GM23338 (cell line): ENCODE measurements at regions not wholly inside any gene's neighbourhood (a gene's known extent, or its start where the extent isn't known, plus 50 kb on each side); places are given as distances from the start of the nearest gene placed in this dataset.
A peak's percentile ranks its signal among the peaks of the same experiment; 100 is the strongest.

Experiments
- ATAC-seq: fragments of 200-7000 bp; cut with Tn5 transposase; 3 replicates; pipeline ENCODE4 v1.9.1; 2020
- DNase-seq: peaks from one replicate; pipeline ENCODE4 v3.0.0-alpha.2; 2015; ENCODE audit warnings: low spot score
- H2AFZ ChIP-seq: fragments of 200-600 bp; sonication (generic); 2 replicates; pipeline ENCODE4 v1.8.0; 2016; ENCODE audit warnings: antibody characterized with exemption, mild to moderate bottlenecking, moderate library complexity
- H3F3A ChIP-seq: fragments of 200-600 bp; sonication (generic); replicated peaks from 2 replicates; pipeline ENCODE4 v1.8.0; 2017; ENCODE audit warnings: antibody characterized with exemption, mixed run types, low read depth
- H3K27ac ChIP-seq: fragments of 200-600 bp; sonication (generic); 2 replicates; pipeline ENCODE4 v1.6.1; 2016; ENCODE audit warnings: low read depth
- H3K27me3 ChIP-seq: fragments of 200-600 bp; sonication (generic); 2 replicates; pipeline ENCODE4 v1.8.0; 2016; ENCODE audit warnings: mild to moderate bottlenecking, mixed run types, moderate library complexity; ENCODE audit not compliant: insufficient read depth
- H3K36me3 ChIP-seq: fragments of 200-600 bp; sonication (generic); 2 replicates; pipeline ENCODE4 v1.8.0; 2016; ENCODE audit warnings: mild to moderate bottlenecking; ENCODE audit not compliant: insufficient read depth
- H3K4me1 ChIP-seq: fragments of 200-600 bp; sonication (generic); 2 replicates; pipeline ENCODE4 v1.8.0; 2016; ENCODE audit warnings: mild to moderate bottlenecking, moderate library complexity; ENCODE audit not compliant: insufficient read depth
- H3K4me2 ChIP-seq: fragments of 200-600 bp; sonication (generic); 2 replicates; pipeline ENCODE4 v1.7.1; 2017; ENCODE audit warnings: mixed run types
- H3K4me3 ChIP-seq: fragments of 200-600 bp; sonication (generic); 2 replicates; pipeline ENCODE4 v1.6.1; 2016; ENCODE audit warnings: mixed run types
- H3K79me2 ChIP-seq: fragments of 200-600 bp; sonication (generic); replicated peaks from 2 replicates; pipeline ENCODE4 v1.8.0; 2017; ENCODE audit warnings: mild to moderate bottlenecking; ENCODE audit not compliant: insufficient read depth
- H3K9me2 ChIP-seq: fragments of 200-600 bp; sonication (generic); 2 replicates; pipeline ENCODE4 v1.8.0; 2017; ENCODE audit not compliant: insufficient read depth
- H4K20me1 ChIP-seq: fragments of 200-600 bp; sonication (generic); replicated peaks from 2 replicates; pipeline ENCODE4 v1.8.0; 2017; ENCODE audit warnings: mild to moderate bottlenecking; ENCODE audit not compliant: insufficient read depth
- H3K27ac Mint-ChIP-seq: 2 replicates; pipeline ENCODE4 v1.8.0; 2020; ENCODE audit warnings: inconsistent platforms, mild to moderate bottlenecking, moderate library complexity, mixed read lengths
- H3K27me3 Mint-ChIP-seq: 3 replicates; pipeline ENCODE4 v1.8.0; 2022; ENCODE audit warnings: low read depth, mild to moderate bottlenecking, moderate library complexity, mixed read lengths, inconsistent platforms; ENCODE audit not compliant: insufficient read depth, poor library complexity
- H3K36me3 Mint-ChIP-seq: 3 replicates; pipeline ENCODE4 v1.8.0; 2021; ENCODE audit warnings: low read depth, mild to moderate bottlenecking, inconsistent platforms, moderate library complexity, mixed read lengths
- H3K4me1 Mint-ChIP-seq: 3 replicates; pipeline ENCODE4 v1.8.0; 2020; ENCODE audit warnings: mild to moderate bottlenecking, inconsistent platforms, mixed read lengths
- H3K4me3 Mint-ChIP-seq: 3 replicates; pipeline ENCODE4 v1.8.0; 2021; ENCODE audit warnings: moderate library complexity, mild to moderate bottlenecking, inconsistent platforms, mixed read lengths
- H3K9me3 Mint-ChIP-seq: 3 replicates; pipeline ENCODE4 v1.8.0; 2020; ENCODE audit warnings: moderate library complexity, mild to moderate bottlenecking, inconsistent platforms, mixed read lengths
- CREB1 ChIP-seq: fragments of 250-450 bp; sonication (Bioruptor Pico); IDR thresholded peaks from 2 replicates; pipeline ENCODE4 v1.5.0; 2020; ENCODE audit warnings: low read depth, mild to moderate bottlenecking, moderate library complexity
- STAT1 ChIP-seq: IDR thresholded peaks from one replicate; pipeline ENCODE4 v1.6.1; 2016; ENCODE audit warnings: antibody characterized with exemption; ENCODE audit not compliant: unreplicated experiment
- ZNF114 ChIP-seq: fragments of 250-450 bp; sonication (Bioruptor Pico); IDR thresholded peaks from 2 replicates; pipeline ENCODE4 v1.5.0; 2020; ENCODE audit warnings: mild to moderate bottlenecking, moderate library complexity
- ZNF331 ChIP-seq: fragments of 250-450 bp; sonication (Bioruptor Pico); IDR thresholded peaks from 2 replicates; pipeline ENCODE4 v1.5.0; 2020; ENCODE audit warnings: low read depth, mild to moderate bottlenecking, moderate library complexity
- ZNF462 ChIP-seq: fragments of 250-450 bp; sonication (Bioruptor Pico); IDR thresholded peaks from 2 replicates; pipeline ENCODE4 v1.5.0; 2020; ENCODE audit warnings: mild to moderate bottlenecking, moderate library complexity
- TF ChIP-seq, protein P1 (sequence below): IDR thresholded peaks from 2 replicates; pipeline ENCODE4 v1.6.1; 2016; ENCODE audit warnings: antibody characterized with exemption

- Histone ChIP-seq H3K36me3 (no peaks in the 10 kb centered on the region), H3K4me1 (no peaks in the 10 kb centered on the region), H3F3A (no peaks in the 10 kb centered on the region), H3K9me2 (no peaks in the 10 kb centered on the region), H3K4me3 (no peak overlapping the region), H3K4me2 (no peak overlapping the region), H3K27ac (no peak overlapping the region), H3K27me3 (no peaks in the 10 kb centered on the region), H4K20me1 (no peaks in the 10 kb centered on the region), H2AFZ (peak overlapping the region; percentile 6; the same call in 1 of the 2 replicates), H3K79me2 (no peaks in the 10 kb centered on the region)
- Mint-ChIP-seq H3K9me3 (no peaks in the 10 kb centered on the region), H3K27me3 (peaks cover 3% of the 10 kb centered on the region), H3K4me3 (no peak overlapping the region), H3K4me1 (peaks cover 8% of the 10 kb centered on the region; the same call in 2 of the 3 replicates), H3K36me3 (no peaks in the 10 kb centered on the region), H3K27ac (no peak overlapping the region)
- DNase-seq (no peak), ATAC-seq (no peak)
- TF ChIP-seq CREB1 (CRISPR knock-in tag), result no peak
- no peak for TF ChIP-seq STAT1
- TF ChIP-seq, protein P1, sequence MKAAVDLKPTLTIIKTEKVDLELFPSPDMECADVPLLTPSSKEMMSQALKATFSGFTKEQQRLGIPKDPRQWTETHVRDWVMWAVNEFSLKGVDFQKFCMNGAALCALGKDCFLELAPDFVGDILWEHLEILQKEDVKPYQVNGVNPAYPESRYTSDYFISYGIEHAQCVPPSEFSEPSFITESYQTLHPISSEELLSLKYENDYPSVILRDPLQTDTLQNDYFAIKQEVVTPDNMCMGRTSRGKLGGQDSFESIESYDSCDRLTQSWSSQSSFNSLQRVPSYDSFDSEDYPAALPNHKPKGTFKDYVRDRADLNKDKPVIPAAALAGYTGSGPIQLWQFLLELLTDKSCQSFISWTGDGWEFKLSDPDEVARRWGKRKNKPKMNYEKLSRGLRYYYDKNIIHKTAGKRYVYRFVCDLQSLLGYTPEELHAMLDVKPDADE, result no peak
- TF ChIP-seq ZNF462 (CRISPR knock-in tag), result no peak
- TF ChIP-seq ZNF331 (CRISPR knock-in tag), result no peak
- TF ChIP-seq ZNF114 (CRISPR knock-in tag), result no peak
Observed at GRCh38 chr12:78683031-78683430, 181.5 kb upstream of the SYT1 start.
